ENCODE measurements at regions not wholly inside any gene's neighbourhood (a gene's known extent, or its start where the extent isn't known, plus 50 kb on each side); places are given as distances from the start of the nearest gene placed in this dataset.

GRCh38 chr1:218702775-218703174, 357.6 kb downstream of the TGFB2 start:
- Histone ChIP-seq H3K79me2 (ENCODE audit: insufficient read depth, low read length) (no peaks in the 10 kb centered on the region), H3K36me3 (replicated peaks in 1 of 2; ENCODE audit: control insufficient read depth in 1 of 2, insufficient read depth in 2 of 2, low read length in 2 of 2) (no peaks in the 10 kb centered on the region), H3K27me3 (ENCODE audit: control insufficient read depth in 1 of 2, insufficient read depth in 2 of 2, low read length in 2 of 2) (no peaks in the 10 kb centered on the region), H3K4me2 (ENCODE audit: low read depth, low read length) (no peak overlapping the region), H3K9ac (ENCODE audit: insufficient read depth, low read depth, low read length) (no peak overlapping the region), H3K4me1 (ENCODE audit: insufficient read depth, low read length) (peaks cover 17% of the 10 kb centered on the region), H4K20me1 (ENCODE audit: insufficient read depth, low read length) (no peaks in the 10 kb centered on the region), H3K9me3 (ENCODE audit: low read length) (no peaks in the 10 kb centered on the region), H2AFZ (ENCODE audit: low read length) (no peak overlapping the region), H3K27ac (ENCODE audit: extremely low read length, insufficient read depth, low read length) (no peak overlapping the region), H3K4me3 (replicated peaks in 1 of 3; ENCODE audit: insufficient read depth in 1 of 3, low read depth in 2 of 3, low read length in 3 of 3) (no peak overlapping the region)
- no peak for FAIRE-seq
- in situ Hi-C loops (cut with HindIII; ENCODE audit: extremely low pct_ligation_motif_present, low pct_unique_long_range_greater_than_20kb) = no loop called here
- TF ChIP-seq, protein P1, sequence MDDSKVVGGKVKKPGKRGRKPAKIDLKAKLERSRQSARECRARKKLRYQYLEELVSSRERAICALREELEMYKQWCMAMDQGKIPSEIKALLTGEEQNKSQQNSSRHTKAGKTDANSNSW (CRISPR knock-in tag; IDR thresholded peaks at IDR 0.05; ENCODE audit: borderline replicate concordance) = no peak
- TF ChIP-seq ZBED4 (CRISPR knock-in tag; IDR thresholded peaks at IDR 0.05; ENCODE audit: borderline replicate concordance) (no peak), SIN3A (IDR thresholded peaks at IDR 0.05; ENCODE audit: borderline replicate concordance, low read depth, low read length) (no peak), CCDC6 (CRISPR knock-in tag; IDR thresholded peaks at IDR 0.05) (no peak), SNRNP70 (IDR thresholded peaks at IDR 0.05; ENCODE audit: low read depth, low read length) (no peak), ZSCAN12 (CRISPR knock-in tag; IDR thresholded peaks at IDR 0.05) (no peak), ZNF883 (CRISPR knock-in tag; IDR thresholded peaks at IDR 0.05; ENCODE audit: not compliant biosample characterization) (no peak), TEAD2 (CRISPR knock-in tag; IDR thresholded peaks at IDR 0.05) (no peak), CBX2 (IDR thresholded peaks at IDR 0.05; ENCODE audit: low read depth, low read length) (no peak), CBX2 (CRISPR knock-in tag; IDR thresholded peaks at IDR 0.05; ENCODE audit: low read depth) (no peak), HDAC2 (CRISPR knock-in tag; IDR thresholded peaks at IDR 0.05) (no peak), U2AF1 (optimal IDR thresholded peaks at IDR 0.05; ENCODE audit: low read depth, low read length) (no peak), EEA1 (CRISPR knock-in tag; IDR thresholded peaks at IDR 0.05; ENCODE audit: borderline replicate concordance) (no peak), SOX5 (CRISPR knock-in tag; IDR thresholded peaks at IDR 0.05; ENCODE audit: borderline replicate concordance) (no peak), SMARCC2 (IDR thresholded peaks at IDR 0.05) (no peak), SPEN (CRISPR knock-in tag; IDR thresholded peaks at IDR 0.05; ENCODE audit: low read depth) (no peak)
- TF ChIP-seq, protein P2, sequence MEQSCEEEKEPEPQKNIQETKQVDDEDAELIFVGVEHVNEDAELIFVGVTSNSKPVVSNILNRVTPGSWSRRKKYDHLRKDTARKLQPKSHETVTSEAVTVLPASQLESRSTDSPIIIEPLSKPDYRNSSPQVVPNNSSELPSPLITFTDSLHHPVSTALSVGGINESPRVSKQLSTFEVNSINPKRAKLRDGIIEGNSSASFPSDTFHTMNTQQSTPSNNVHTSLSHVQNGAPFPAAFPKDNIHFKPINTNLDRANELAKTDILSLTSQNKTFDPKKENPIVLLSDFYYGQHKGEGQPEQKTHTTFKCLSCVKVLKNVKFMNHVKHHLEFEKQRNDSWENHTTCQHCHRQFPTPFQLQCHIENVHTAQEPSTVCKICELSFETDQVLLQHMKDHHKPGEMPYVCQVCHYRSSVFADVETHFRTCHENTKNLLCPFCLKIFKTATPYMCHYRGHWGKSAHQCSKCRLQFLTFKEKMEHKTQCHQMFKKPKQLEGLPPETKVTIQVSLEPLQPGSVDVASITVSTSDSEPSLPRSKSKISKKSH (CRISPR knock-in tag; IDR thresholded peaks at IDR 0.05; ENCODE audit: borderline replicate concordance) = no peak
- TF ChIP-seq, protein P3, sequence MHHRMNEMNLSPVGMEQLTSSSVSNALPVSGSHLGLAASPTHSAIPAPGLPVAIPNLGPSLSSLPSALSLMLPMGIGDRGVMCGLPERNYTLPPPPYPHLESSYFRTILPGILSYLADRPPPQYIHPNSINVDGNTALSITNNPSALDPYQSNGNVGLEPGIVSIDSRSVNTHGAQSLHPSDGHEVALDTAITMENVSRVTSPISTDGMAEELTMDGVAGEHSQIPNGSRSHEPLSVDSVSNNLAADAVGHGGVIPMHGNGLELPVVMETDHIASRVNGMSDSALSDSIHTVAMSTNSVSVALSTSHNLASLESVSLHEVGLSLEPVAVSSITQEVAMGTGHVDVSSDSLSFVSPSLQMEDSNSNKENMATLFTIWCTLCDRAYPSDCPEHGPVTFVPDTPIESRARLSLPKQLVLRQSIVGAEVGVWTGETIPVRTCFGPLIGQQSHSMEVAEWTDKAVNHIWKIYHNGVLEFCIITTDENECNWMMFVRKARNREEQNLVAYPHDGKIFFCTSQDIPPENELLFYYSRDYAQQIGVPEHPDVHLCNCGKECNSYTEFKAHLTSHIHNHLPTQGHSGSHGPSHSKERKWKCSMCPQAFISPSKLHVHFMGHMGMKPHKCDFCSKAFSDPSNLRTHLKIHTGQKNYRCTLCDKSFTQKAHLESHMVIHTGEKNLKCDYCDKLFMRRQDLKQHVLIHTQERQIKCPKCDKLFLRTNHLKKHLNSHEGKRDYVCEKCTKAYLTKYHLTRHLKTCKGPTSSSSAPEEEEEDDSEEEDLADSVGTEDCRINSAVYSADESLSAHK (CRISPR knock-in tag; IDR thresholded peaks at IDR 0.05; ENCODE audit: borderline replicate concordance) = no peak
- intact Hi-C loops (cut with micrococcal nuclease; ENCODE audit: unreplicated experiment) = no loop called here
- no TSS peak for BruUV-seq (replicated peaks)
- 52% methylated on average over 1 of the region's 1 CpG for WGBS (ENCODE audit: low lambda C conversion rate)
- POLR2A ChIA-PET = no interaction called here
- CTCF ChIA-PET (ENCODE audit: low intra/inter-chr PET ratio, low total read pairs) = no interaction called here
- no peak for DNase-seq (ENCODE audit: low spot score)
- ATAC-seq = no peak

All from HepG2 (cell line).